Uterus (tissue), 2 donors: ENCODE measurements at regions not wholly inside any gene's neighbourhood (a gene's known extent, or its start where the extent isn't known, plus 50 kb on each side); places are given as distances from the start of the nearest gene placed in this dataset.

Experiments used
- CTCF ChIP-seq, 4 experiments: fragments of 200-600 bp in 2 of 4; fragments of 450-650 bp in 2 of 4; sonication (generic) in 2 of 4; IDR thresholded peaks; one replicate each; pipeline ENCODE4 v1.5.1; 2016 to 2019; ENCODE audit warnings: antibody characterized with exemption in 4 of 4, mild to moderate bottlenecking in 2 of 4, moderate library complexity in 1 of 4
- POLR2A ChIP-seq, 2 donors: fragments of 450-650 bp; IDR thresholded peaks; one replicate each; pipeline ENCODE4 v1.6.1; 2016; ENCODE audit warnings: antibody characterized with exemption in 2 of 2, mild to moderate bottlenecking in 1 of 2, moderate library complexity in 1 of 2

- TF ChIP-seq POLR2A (IDR thresholded peaks at IDR 0.05) (no peak), CTCF (IDR thresholded peaks at IDR 0.05) (no peak)
Observed at GRCh38 chr5:6142353-6142752, 236.0 kb downstream of the MED10 start.
